WI38 (cell line): ENCODE measurements at regions not wholly inside any gene's neighbourhood (a gene's known extent, or its start where the extent isn't known, plus 50 kb on each side); places are given as distances from the start of the nearest gene placed in this dataset.
"Not testable (repeated sequence)": the region's sequence is repeated elsewhere in the genome, so short reads cannot be mapped to it uniquely, and the experiment has no call there.

Experiments
- H3K4me3 ChIP-seq: 2 replicates; pipeline ENCODE4 v1.5.1; 2011; ENCODE audit warnings: low read depth, mild to moderate bottlenecking, control low read depth, low read length
- TF ChIP-seq, protein P1 (sequence below): IDR thresholded peaks from 2 replicates; pipeline ENCODE4 v1.5.1; 2012; ENCODE audit warnings: low read depth, mild to moderate bottlenecking, control low read depth, low read length

DNA sequence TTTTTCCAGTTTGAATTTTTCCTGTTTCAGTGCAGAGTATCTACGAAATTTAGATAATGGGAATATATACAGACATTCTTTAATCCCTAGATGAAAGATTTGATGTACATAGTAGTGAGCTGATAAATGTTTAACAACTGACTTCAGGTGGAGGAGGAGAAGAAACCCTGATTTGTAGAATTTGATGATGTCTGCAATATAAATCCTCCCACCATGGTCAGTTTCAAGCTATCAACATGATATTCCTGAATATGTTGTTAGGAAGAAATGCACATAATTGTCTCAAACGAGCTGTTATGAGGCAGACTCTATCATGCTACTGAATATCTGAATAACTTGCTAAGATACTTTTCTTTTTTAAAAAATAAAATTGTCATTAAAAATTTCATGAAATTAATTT, 629.3 kb upstream of the LRRN3 start:
- no peak overlapping the region for H3K4me3 ChIP-seq
- TF ChIP-seq, protein P1, sequence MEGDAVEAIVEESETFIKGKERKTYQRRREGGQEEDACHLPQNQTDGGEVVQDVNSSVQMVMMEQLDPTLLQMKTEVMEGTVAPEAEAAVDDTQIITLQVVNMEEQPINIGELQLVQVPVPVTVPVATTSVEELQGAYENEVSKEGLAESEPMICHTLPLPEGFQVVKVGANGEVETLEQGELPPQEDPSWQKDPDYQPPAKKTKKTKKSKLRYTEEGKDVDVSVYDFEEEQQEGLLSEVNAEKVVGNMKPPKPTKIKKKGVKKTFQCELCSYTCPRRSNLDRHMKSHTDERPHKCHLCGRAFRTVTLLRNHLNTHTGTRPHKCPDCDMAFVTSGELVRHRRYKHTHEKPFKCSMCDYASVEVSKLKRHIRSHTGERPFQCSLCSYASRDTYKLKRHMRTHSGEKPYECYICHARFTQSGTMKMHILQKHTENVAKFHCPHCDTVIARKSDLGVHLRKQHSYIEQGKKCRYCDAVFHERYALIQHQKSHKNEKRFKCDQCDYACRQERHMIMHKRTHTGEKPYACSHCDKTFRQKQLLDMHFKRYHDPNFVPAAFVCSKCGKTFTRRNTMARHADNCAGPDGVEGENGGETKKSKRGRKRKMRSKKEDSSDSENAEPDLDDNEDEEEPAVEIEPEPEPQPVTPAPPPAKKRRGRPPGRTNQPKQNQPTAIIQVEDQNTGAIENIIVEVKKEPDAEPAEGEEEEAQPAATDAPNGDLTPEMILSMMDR: no peak

DNA sequence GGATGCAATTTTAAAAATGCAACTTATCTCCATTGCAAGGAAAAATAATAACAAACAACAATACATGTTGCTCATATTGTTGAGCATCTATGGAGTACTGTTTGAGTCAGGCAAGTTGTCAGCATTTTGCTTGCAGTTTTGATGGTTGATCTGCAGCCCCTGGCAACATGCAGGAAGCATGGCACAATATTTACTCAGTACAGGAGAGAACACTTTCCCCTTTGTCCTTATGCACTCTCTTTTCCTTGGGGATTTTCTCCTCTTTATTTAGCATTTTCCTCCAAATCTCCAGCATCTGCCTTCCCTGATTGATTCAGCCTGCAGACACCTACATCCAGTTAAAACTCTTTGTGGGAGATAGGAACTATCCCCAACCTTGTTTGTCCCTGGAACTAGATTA, 620.5 kb upstream of the LRRN3 start:
- TF ChIP-seq, protein P1: no peak
- H3K4me3 ChIP-seq: no peak overlapping the region

DNA sequence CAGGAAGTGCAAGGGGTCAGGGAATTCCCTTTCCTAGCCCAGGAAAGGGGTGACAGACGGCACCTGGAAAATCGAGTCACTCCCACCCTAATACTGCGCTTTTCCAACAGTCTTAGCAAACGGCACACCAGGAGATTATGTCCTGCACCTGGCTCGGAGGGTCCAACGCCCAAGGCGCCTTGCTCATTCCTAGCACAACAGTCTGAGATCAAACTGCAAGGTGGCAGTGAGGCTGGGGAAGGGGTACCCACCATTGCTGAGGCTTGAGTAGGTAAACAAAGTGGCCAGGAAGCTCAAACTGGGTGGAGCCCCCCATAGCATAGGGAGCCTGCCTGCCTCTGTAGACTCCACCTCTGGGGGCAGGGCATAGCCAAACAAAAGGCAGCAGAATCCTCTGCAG, 618.5 kb upstream of the LRRN3 start:
- H3K4me3 ChIP-seq: not testable (repeated sequence)

DNA sequence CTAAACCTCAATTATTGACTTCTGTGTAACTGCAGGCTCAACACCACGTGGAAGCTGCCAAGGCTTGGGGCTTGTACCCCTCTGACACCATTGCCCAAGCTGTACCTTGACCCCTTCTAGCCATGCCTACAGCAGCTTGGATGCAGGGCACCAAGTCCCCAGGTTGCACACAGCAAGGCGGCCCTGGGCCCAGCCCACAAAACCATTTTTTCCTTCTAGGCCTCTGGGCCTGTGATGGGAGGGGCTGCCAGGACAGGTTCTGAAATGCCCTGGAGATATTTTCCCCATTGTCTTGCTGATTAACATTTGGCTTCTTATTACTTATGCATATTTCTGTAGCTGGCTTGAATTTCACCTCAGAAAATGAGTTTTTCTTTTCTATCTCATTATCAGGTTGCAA, 610.0 kb upstream of the LRRN3 start:
- H3K4me3 ChIP-seq: no peak overlapping the region
- TF ChIP-seq, protein P1: no peak

DNA sequence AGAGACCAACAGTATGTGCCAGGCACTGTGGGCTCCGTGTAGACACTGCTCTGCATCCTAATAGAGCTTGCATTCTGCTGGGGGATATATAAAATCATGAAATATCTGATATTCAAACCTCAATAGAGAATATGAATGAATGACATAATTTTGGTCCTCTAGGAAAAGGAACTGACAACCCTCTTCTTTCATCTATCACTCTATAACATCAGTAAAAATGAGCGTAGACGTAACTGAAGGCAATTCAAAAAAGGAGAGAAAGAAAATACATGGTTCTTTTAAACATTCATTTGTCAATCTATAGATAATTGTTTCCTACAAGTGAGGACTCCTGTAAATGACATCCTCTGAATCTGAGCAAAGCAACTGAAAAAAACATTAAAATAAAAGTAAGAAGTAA, 607.4 kb upstream of the LRRN3 start:
- H3K4me3 ChIP-seq: no peak overlapping the region
- TF ChIP-seq, protein P1: no peak

DNA sequence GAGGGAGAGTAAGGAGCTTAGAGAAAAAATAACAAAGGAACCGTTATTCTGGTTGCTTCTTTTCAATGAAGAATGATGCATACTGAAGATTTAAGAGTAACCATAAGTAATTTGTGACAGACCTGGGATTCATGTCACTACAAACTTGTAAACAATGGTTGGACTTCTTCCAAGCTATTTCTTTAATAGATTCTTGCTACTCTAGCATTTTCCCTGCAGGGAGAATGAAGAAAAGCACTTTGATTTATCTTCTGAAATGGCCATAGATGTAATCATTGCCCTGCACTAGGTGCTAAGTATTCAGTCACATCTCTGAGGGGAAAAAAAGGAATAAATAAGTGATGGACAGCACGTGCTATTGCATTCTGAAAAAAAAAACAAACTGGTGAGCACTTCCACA, 606.6 kb upstream of the LRRN3 start:
- TF ChIP-seq, protein P1: no peak

DNA sequence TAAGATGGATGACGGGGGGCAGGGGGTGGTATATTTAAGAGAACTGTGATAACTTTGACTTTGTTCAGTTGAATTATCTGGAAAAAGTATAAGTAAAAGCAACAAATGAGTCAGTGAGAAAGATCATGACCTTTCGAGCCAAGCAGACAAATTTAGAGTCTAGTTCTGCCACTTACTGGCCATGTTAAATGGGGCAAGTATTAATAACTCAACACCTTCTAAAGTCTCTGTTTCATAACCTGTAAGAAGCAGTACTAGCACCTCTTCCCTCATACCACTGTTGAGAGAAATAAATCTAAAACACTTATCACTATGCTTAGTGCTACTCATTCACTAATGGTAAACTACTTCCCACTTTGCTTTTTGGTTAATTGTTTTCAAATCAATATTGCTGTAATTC, 604.4 kb upstream of the LRRN3 start:
- TF ChIP-seq, protein P1: no peak
- no peak overlapping the region for H3K4me3 ChIP-seq

More for the DNA sequence above, 606.6 kb upstream of the LRRN3 start:
- H3K4me3 ChIP-seq: no peak overlapping the region

DNA sequence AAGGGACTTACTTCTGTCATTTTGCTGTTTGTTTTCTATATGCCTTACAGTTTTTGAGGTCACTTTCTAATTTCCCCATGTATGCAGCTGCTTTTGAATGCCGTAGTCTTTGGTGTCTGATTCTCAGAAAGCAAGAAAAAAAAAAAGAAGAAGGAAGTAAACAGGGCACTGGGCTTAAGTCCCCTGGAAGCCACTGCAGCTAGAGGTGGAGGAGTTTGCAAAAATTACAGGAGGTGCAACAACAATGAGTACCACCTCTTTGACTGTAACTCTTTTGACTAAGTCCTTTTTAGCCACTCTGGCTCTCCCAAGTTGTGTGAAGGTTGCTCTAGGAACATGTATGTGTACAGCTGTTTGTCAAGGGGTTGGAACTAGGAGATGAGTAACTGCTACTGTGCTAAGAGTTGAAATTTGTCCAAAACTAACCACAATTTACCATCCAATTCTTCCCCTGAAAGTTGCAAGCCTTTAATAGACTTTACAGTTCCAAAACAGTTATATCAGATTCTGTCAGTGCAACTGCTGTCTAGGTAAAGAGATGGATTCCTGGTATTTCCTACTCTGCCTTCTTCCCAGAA, 588.0 kb upstream of the LRRN3 start:
- TF ChIP-seq, protein P1: no peak
- H3K4me3 ChIP-seq: no peak overlapping the region
